Left lung (tissue), 4 donors: ENCODE measurements at regions not wholly inside any gene's neighbourhood (a gene's known extent, or its start where the extent isn't known, plus 50 kb on each side); places are given as distances from the start of the nearest gene placed in this dataset.

Experiments used
- ATAC-seq: fragments of 200-7000 bp; cut with Tn5 transposase; one replicate; pipeline ENCODE4 v1.9.1; 2020; ENCODE audit warnings: moderate library complexity
- DNase-seq, 4 donors: peaks; one replicate each; pipeline ENCODE4 v3.0.0-alpha.2; 2013 to 2020
- H3K27ac ChIP-seq, 2 donors: fragments of 200-600 bp; sonication (generic) in 1 of 2; one replicate each; pipeline versions ENCODE4 v1.5.0 to v1.8.0; 2020 to 2021
- H3K27me3 ChIP-seq, 2 donors: fragments of 200-600 bp; sonication (generic) in 1 of 2; one replicate each; pipeline versions ENCODE4 v1.5.0 to v1.8.0; 2020 to 2021
- H3K36me3 ChIP-seq, 2 donors: fragments of 200-600 bp; sonication (generic) in 1 of 2; one replicate each; pipeline versions ENCODE4 v1.5.0 to v1.8.0; 2020 to 2021
- H3K4me1 ChIP-seq, 2 donors: fragments of 200-600 bp; one replicate each; pipeline ENCODE4 v1.8.0; 2021
- H3K4me3 ChIP-seq, 2 donors: fragments of 200-600 bp; sonication (generic) in 1 of 2; one replicate each; pipeline versions ENCODE4 v1.5.0 to v1.8.0; 2020 to 2021; ENCODE audit warnings: mild to moderate bottlenecking in 1 of 2
- H3K9me3 ChIP-seq, 2 donors: fragments of 200-600 bp; sonication (generic) in 1 of 2; one replicate each; pipeline versions ENCODE4 v1.5.0 to v1.8.0; 2020 to 2021
- CTCF ChIP-seq, 2 donors: fragments of 200-600 bp; sonication (generic) in 1 of 2; IDR thresholded peaks; one replicate each; pipeline versions ENCODE4 v1.5.0 to v1.8.0; 2021; ENCODE audit warnings: antibody characterized with exemption in 2 of 2
- intact Hi-C, 2 donors: fragments of 100-400 bp; cut with DNase I; formaldehyde crosslinking; loops; one replicate each; pipeline versions ENCODE4 v1.11.2 to v1.14.2; 2022
- donor health status: DM: no; HTN: yes; CAD: no.
- donor health status: DM: no; HTN: no; CAD: no.

DNA sequence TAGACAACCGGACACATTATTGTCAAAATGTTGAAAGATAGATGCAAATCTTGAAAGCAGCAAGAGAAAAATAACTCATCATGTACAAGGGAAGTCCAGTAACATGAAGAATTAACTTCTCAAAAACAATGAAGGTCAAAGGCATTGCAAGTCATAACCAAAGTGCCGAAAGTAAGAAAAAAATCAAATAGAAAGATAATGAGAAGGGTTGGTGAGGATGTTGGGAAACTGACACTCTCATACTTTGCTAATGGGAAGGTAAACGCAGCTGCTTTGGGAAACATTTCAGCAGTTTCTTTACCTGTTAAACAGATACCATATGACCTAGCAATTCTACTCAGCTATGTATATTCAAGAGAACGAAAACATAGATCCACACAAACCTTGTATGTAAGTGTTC is 303.0 kb downstream of the ARL4A start:
- DNase-seq, result no peak
- no peak for TF ChIP-seq CTCF (IDR thresholded peaks at IDR 0.05)
- no peak overlapping the region for H3K27ac ChIP-seq

GRCh38 chr7:12993025-12993424 is 305.6 kb downstream of the ARL4A start:
- H3K4me1 ChIP-seq, result no peaks in the 10 kb centered on the region
- intact Hi-C loops, result no loop called here
- no peaks in the 10 kb centered on the region for H3K36me3 ChIP-seq
- peaks cover 0 to 3% of the 10 kb centered on the region in 2 donors for H3K9me3 ChIP-seq
- ATAC-seq (no peak), DNase-seq (no peak)
- H3K27me3 ChIP-seq, result no peaks in the 10 kb centered on the region
- no peak overlapping the region for H3K4me3 ChIP-seq
- no peak overlapping the region for H3K27ac ChIP-seq
- TF ChIP-seq CTCF (IDR thresholded peaks at IDR 0.05), result no peak

More for the DNA sequence above, 303.0 kb downstream of the ARL4A start:
- H3K36me3 ChIP-seq, result no peaks in the 10 kb centered on the region
- no peak for ATAC-seq
- H3K27me3 ChIP-seq, result no peaks in the 10 kb centered on the region
- no peaks in the 10 kb centered on the region for H3K4me1 ChIP-seq
- intact Hi-C loops, result no loop called here
- no peak overlapping the region for H3K4me3 ChIP-seq
- no peaks in the 10 kb centered on the region for H3K9me3 ChIP-seq

DNA sequence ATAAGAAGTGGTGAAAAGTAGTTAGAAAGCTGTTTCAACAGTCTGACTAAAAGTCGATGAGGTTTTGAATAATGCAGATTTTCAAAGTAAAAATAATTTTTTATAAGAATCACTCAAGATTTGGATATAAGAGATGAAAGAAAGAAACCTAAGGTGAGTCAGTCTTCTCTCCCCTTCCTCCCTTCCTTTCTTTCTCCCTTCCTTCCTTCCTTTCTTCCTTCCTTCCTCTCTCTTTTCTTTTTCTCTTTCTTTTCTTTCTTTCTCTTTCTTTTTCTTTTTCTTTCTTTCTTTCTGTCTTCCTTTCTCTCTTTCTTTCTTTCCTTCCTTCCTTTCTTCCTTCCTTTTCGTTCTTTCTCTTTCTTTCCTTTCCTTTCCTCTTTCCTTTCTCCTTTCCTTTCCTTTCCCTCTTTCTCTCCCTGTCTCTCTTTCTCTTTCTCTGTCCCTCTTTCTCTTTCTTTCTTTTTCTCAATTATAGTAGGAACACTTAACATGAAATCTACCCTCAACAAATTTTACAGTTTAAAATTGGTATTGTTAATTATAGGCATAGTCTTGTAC is 308.6 kb downstream of the ARL4A start:
- intact Hi-C loops, result no loop called here
- DNase-seq, result no peak
- Histone ChIP-seq H3K4me1 (no peaks in the 10 kb centered on the region), H3K27me3 (no peaks in the 10 kb centered on the region), H3K4me3 (no peak overlapping the region), H3K9me3 (peaks cover 0 to 5% of the 10 kb centered on the region in 2 donors), H3K27ac (no peak overlapping the region), H3K36me3 (no peaks in the 10 kb centered on the region)
- no peak for TF ChIP-seq CTCF (IDR thresholded peaks at IDR 0.05)
- ATAC-seq, result no peak

DNA sequence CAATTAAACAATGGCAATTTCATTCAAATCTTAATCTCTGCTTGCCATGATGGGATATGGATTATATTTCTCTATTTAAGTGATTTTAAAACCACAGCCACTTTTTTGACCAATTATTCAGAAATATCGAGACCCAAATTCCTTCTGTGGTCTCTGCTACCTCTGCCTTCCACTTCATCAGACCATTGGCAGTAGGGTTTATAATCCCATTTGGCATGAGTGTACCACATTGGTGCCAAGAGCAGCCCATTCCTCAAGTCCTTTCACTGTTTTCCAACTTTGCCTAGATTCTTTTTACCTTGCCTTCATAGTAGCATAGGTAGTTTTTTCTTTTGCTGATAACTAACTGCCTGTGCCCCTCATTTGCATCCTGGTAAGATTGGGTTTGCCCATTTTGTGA is 319.9 kb downstream of the ARL4A start:
- no peaks in the 10 kb centered on the region for H3K36me3 ChIP-seq
- no peak overlapping the region for H3K27ac ChIP-seq
- DNase-seq (no peak), ATAC-seq (no peak)
- H3K4me1 ChIP-seq, result no peaks in the 10 kb centered on the region
- TF ChIP-seq CTCF (IDR thresholded peaks at IDR 0.05), result no peak
- H3K9me3 ChIP-seq, result peaks cover 0 to 12% of the 10 kb centered on the region in 2 donors
- H3K4me3 ChIP-seq, result no peak overlapping the region
- H3K27me3 ChIP-seq, result no peaks in the 10 kb centered on the region
- intact Hi-C loops, result no loop called here

DNA sequence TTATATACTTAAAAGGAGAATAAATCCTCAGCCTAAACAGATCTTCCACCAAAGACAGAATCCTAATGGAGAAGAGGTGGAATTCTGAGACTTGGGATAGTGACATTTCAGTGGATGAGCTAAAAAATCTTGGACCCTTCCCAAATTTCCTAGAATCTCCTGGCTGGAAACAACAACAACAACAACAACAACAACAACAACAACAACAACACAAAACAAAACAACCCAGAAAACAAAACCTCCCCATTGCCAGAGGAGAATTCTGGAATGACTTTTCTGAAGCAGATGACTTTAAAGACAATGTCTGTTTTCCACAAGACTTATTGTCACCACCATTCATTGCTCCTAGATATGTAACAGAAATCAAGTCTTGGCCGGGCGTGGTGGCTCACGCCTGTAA is 322.1 kb downstream of the ARL4A start:
- DNase-seq (no peak), ATAC-seq (no peak)
- TF ChIP-seq CTCF (IDR thresholded peaks at IDR 0.05), result no peak
- H3K36me3 ChIP-seq, result no peaks in the 10 kb centered on the region
- no peaks in the 10 kb centered on the region for H3K4me1 ChIP-seq
- intact Hi-C loops, result no loop called here
- peaks cover 0 to 5% of the 10 kb centered on the region in 2 donors for H3K9me3 ChIP-seq
- H3K4me3 ChIP-seq, result no peak overlapping the region
- H3K27me3 ChIP-seq, result no peaks in the 10 kb centered on the region
- H3K27ac ChIP-seq, result no peak overlapping the region
